Fibroblast of upper back skin (primary cell): ENCODE measurements at regions not wholly inside any gene's neighbourhood (a gene's known extent, or its start where the extent isn't known, plus 50 kb on each side); places are given as distances from the start of the nearest gene placed in this dataset.
A peak's percentile ranks its signal among the peaks of the same experiment; 100 is the strongest.
"Not testable (repeated sequence)": the region's sequence is repeated elsewhere in the genome, so short reads cannot be mapped to it uniquely, and the experiment has no call there.

Source experiments
- DNase-seq: peaks from one replicate; pipeline ENCODE4 v3.0.0-alpha.2; 2013

GRCh38 chr7:69189406-69189805 lies 408.9 kb upstream of the AUTS2 start:
- no peak for DNase-seq

DNA sequence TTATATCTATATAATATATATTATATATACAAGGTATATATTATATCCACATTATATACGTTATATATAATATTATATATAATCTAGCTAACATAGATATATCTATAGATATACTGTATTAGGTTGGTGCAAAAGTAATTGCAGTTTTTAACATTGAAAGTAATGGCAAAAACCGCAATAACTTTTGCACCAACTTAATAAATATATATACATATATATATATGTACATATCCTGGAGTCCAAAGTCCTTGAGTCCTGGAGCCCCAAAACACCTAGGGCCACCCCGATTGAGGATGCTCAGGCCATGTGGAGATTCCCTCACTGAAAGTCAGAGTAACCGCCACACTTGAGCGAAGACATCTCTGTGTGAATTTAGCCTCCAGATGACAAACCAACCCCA lies 408.2 kb upstream of the AUTS2 start:
- no peak for DNase-seq

- no peak for DNase-seq
Observed at GRCh38 chr7:69190763-69191162, 407.5 kb upstream of the AUTS2 start.

- no peak for DNase-seq
Observed at GRCh38 chr7:69192134-69192533, 406.1 kb upstream of the AUTS2 start.

DNA sequence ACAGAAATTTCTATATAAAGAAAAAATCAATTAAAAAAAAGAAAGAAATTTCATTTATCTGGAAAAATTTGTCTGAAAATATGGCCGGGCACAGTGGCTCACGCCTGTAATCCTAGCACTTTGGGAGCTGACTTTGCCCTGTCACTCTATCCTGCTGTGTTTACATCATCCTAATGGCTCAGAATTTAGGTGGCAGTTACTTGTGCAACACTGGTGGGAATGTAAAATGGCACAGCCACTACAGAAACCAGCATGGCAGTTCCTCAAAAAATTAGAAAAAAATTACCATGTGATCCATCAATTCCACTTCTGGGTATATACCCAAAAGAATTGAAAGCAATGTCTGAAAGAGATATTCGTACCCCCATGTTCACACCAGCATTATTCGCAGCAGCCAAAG lies 405.2 kb upstream of the AUTS2 start:
- no peak for DNase-seq

GRCh38 chr7:69196593-69196992 lies 401.7 kb upstream of the AUTS2 start:
- DNase-seq: no peak

DNA sequence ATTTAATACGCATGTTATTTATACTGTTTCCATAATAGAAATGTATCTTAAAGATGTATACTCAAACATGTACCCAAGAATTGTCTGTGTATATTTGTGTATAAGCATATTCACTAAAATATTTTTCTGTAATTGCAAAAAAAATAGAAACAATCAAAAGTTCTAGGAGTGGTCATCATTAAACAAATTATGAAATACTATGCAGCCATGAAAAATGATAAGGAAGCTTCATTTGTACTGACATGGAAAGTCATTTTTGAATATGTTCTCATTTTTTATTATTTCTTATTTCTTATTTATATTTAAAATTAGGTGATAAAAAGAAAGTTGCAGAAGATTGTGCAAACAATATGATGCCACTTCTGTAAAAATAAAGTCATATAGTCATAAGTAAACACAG lies 400.0 kb upstream of the AUTS2 start:
- no peak for DNase-seq

DNA sequence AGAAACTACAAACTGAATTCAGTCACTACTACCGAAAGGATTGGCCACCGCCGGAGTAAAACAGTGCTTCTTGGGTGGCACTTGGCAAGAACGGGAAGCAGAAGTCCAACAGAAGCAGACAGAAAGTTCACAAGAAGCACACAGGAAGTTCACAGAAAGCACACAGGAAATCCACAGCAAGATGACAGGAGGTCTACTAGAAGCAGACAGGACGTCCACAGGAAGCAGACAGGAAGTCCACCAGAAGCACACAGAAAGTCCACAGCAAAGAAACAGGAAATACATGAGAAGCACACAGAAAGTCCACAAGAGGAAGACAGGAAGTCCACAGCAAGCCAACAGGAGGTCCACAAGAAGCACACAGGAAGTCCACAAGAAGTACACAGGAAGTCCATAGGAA lies 399.2 kb upstream of the AUTS2 start:
- no peak for DNase-seq

GRCh38 chr7:69199661-69200060 lies 398.6 kb upstream of the AUTS2 start:
- no peak for DNase-seq

- DNase-seq: no peak
Observed at GRCh38 chr7:69203871-69204270, 394.4 kb upstream of the AUTS2 start.

DNA sequence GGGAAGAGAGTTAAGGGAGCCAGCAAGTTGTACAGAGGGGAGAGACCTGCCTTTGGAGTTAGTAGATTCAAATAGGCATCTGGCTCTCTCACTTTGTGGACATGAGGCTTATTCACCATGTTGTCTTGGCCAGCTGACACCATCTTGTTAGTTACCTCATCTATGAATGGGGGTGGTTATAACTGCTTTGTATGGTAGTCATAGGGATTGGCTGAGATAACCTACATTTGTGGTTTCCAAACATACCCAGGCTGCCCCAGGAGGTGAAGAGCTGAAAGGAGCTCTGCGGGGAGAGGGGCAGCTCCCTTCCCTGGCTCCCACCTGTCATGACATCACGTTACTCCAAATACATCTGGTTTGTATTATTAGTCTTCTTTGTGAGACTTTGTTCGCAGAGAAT lies 393.3 kb upstream of the AUTS2 start:
- peak; percentile 94 for DNase-seq

DNA sequence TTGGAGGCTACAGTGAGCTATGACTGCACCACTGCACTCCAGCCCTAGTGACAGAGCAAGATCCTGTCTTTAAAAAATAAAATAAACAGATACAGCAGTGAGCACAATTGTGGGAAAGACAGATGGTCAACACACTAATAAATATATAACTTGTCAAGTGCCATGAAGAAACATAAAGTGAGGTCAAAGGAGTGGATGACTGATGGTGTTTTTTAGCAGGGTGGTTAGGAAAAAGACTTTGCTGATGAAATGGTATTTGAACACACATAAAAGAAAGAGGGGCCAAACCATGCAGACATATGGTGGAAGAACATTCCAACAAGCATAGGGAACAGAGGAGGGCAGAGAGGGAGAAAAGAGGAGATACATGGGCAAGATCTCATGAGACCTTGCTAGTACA lies 392.7 kb upstream of the AUTS2 start:
- DNase-seq: peak; percentile 73

- DNase-seq: no peak
Observed at GRCh38 chr7:69208276-69208675, 390.0 kb upstream of the AUTS2 start.

DNA sequence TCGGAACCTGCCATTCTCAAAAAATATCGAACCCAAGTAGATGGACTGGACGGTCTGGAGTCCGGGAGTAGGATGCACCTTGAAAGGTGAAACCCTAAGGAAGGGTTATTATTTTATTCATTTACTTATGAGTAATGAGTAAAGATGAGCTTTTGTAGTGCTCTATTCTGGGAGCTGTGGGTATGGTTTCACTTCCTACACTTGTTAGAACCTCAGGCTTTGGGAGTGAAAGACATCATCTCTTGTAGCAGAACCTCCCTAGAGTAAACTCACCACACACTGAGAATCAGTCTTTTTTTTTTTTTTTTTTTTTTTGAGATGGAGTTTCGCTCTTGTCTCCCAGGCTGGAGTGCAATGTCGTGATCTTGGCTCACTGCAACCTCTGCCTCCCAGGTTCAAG lies 389.4 kb upstream of the AUTS2 start:
- DNase-seq: no peak

DNA sequence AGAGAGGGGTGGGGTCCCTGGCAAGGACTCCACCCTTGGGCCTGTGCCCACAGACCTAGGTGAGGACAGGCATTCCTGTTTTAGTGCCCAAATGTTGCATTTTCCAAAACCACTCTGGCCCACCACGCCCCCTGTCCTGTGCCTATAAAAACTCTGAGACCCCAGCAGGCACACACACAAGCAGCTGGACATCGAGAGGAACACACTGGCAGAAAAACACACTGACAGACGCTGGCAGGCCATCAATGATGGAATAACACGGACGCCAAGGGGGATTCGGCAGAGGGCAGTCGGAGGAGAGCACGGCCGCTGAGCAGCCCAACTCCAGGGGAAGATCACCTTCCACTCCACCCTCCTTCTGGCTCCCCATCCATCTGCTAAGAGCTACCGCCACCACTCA lies 386.9 kb upstream of the AUTS2 start:
- DNase-seq: no peak

- DNase-seq: no peak
Observed at GRCh38 chr7:69211739-69212138, 386.5 kb upstream of the AUTS2 start.

DNA sequence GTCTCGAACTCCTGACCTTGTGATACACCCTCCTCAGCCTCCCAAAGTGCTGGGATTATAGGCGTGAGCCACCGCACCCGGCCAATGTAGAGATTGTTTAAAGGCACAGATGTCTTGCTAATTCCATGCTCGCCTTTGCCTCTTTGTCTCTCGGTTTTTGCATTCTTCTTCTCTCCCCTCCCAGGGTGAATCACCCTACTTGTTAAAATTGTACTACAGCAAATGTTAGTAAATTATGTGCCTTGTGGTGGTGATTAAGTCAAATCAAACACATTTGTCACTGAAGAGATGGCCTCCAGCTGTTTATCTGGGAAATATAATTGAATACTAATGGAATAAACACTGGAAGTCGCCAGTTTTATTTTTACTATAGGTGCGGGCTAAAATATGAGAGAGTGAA lies 384.4 kb upstream of the AUTS2 start:
- DNase-seq: peak; percentile 63

DNA sequence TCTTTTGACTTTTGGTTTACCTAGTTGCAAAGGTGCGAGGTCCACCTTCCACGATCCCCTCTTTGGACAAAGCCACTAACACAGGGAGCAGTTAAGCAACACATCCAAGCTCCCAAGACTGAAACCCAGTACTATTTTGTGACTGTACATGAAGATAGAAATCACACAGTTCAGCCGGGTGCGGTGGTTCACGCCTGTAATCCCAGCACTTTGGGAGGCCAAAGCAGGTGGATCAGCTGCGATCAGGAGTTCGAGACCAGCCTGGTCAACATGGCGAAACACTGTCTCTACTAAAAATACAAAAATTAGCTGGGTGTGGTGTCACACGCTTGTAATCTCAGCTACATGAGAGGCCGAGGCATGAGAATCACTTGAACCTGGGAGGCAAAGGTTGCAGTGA lies 382.8 kb upstream of the AUTS2 start:
- DNase-seq: not testable (repeated sequence)

- DNase-seq: no peak
Observed at GRCh38 chr7:69217516-69218350, 380.5 kb upstream of the AUTS2 start.

GRCh38 chr7:69218576-69218975 lies 379.7 kb upstream of the AUTS2 start:
- DNase-seq: peak; percentile 53

- peak; percentile 54 for DNase-seq
Observed at GRCh38 chr7:69219381-69219780, 378.9 kb upstream of the AUTS2 start.

- DNase-seq: no peak
Observed at GRCh38 chr7:69225259-69225943, 372.9 kb upstream of the AUTS2 start.

DNA sequence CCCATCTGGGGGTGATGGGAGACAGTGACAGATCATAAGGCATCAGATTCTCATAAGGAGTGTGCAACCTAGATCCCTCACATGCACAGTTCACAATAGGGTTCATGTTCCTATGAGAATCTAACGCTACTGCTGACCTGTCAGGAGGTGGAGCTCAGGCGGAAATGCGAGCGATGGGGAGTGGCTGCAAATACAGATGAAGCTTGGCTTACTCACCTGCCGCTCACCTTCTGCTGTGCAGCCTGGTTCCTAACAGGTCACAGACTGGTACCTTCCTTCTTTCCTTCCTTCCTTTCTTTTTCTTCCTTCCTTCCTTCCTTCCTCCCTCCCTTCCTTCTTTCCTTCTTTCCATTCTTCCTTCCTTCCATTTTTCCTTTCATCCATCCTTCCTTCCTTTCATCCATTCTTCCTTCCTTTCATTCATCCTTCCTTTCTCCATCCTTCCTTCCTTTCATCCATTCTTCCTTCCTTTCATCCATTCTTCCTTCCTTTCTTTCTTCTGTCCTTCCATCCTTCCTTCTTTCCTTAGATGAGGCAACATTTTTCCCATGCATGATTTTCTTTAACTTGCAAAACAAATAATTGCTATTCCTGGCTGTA lies 370.0 kb upstream of the AUTS2 start:
- no peak for DNase-seq
